ENCODE measurements at regions not wholly inside any gene's neighbourhood (a gene's known extent, or its start where the extent isn't known, plus 50 kb on each side); places are given as distances from the start of the nearest gene placed in this dataset.

DNA sequence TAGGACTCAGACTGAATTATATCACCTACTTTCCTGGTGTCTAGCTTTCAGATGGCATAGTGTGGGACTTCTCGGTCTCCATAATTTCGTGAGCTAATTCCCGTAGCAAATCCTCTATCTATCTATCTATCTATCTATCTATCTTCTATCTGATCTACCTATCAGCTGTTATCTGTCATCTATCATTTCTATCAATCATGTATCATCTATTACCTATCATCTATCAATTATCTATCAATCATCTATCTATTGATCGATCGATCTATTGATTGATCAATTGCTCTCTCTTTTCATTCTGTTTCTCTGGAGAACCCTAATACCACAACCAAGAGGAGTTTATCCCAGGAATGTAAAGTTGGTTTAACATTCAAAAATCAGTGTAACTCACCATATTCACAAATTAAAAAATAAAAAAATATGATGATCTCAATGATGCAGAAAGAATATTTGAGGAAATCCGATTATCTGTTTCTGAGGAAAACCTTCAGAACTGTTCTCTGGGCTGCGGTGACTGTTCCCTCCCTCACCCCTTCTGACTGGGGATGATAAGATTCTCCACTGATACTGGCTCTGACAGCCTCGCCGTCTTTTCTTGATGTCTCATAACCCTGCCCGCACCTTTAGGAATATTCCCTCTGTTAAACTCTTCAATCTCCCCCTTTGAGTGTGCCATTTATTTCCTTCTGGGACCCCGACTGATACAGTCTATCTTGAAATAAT, 147.7 kb downstream of the ACTR3B start:
- no peak overlapping the region for H4K8ac ChIP-seq (ENCODE audit: low read depth in 2 of 2, low read length in 2 of 2)
- H3K9me1 ChIP-seq (ENCODE audit: insufficient read depth, low read length): no peaks in the 10 kb centered on the region
- H3K27me3 ChIP-seq (ENCODE audit: control insufficient read depth, insufficient read depth, low read length): no peaks in the 10 kb centered on the region
- H2AK5ac ChIP-seq (ENCODE audit: low read depth, low read length): no peak overlapping the region
- H3K14ac ChIP-seq (replicated peaks; ENCODE audit: low read depth, low read length): no peak overlapping the region
- no peak overlapping the region for H3K4me3 ChIP-seq (ENCODE audit: insufficient read depth, low read depth, low read length)
- no peaks in the 10 kb centered on the region for H3K36me3 ChIP-seq (ENCODE audit: control insufficient read depth, insufficient read depth, low read length)
- H3K56ac ChIP-seq (ENCODE audit: extremely low read depth, insufficient read depth, low read length): no peak overlapping the region
- BruUV-seq (replicated peaks): no TSS peak
- H2BK20ac ChIP-seq (ENCODE audit: low read depth, low read length): no peak overlapping the region
- H4K5ac ChIP-seq (ENCODE audit: low read depth, low read length): no peak overlapping the region
- no peak overlapping the region for H2AFZ ChIP-seq (replicated peaks; ENCODE audit: low read length, poor library complexity)
- POLR2A ChIA-PET (ENCODE audit: unreplicated experiment): no interaction called here
- TF ChIP-seq POLR2A (IDR thresholded peaks at IDR 0.05; ENCODE audit: low read depth, low read length) (no peak), MAZ (IDR thresholded peaks at IDR 0.05; ENCODE audit: borderline replicate concordance, low read depth, low read length) (no peak), MXI1 (IDR thresholded peaks at IDR 0.05; ENCODE audit: borderline replicate concordance, low read depth, low read length) (no peak), SMC3 (IDR thresholded peaks at IDR 0.05; ENCODE audit: low read depth, low read length) (no peak), BHLHE40 (IDR thresholded peaks at IDR 0.05; ENCODE audit: low read depth, low read length) (no peak), CEBPB (IDR thresholded peaks at IDR 0.05; ENCODE audit: low read depth, low read length) (no peak), RAD21 (IDR thresholded peaks at IDR 0.05; ENCODE audit: low read length) (no peak), RFX5 (IDR thresholded peaks at IDR 0.05; ENCODE audit: low read depth, low read length) (no peak), MAFK (IDR thresholded peaks at IDR 0.05; ENCODE audit: low read depth, low read length) (no peak), ELK1 (IDR thresholded peaks at IDR 0.05; ENCODE audit: borderline replicate concordance, low read depth, low read length) (no peak), CHD1 (IDR thresholded peaks at IDR 0.05; ENCODE audit: low read depth, low read length) (no peak), RCOR1 (IDR thresholded peaks at IDR 0.05; ENCODE audit: insufficient replicate concordance, low read length) (no peak), NFE2L2 (IDR thresholded peaks at IDR 0.05; ENCODE audit: low read depth, low read length) (no peak), FOS (IDR thresholded peaks at IDR 0.05; ENCODE audit: low read depth, low read length) (no peak)
- TF ChIP-seq, protein P1, sequence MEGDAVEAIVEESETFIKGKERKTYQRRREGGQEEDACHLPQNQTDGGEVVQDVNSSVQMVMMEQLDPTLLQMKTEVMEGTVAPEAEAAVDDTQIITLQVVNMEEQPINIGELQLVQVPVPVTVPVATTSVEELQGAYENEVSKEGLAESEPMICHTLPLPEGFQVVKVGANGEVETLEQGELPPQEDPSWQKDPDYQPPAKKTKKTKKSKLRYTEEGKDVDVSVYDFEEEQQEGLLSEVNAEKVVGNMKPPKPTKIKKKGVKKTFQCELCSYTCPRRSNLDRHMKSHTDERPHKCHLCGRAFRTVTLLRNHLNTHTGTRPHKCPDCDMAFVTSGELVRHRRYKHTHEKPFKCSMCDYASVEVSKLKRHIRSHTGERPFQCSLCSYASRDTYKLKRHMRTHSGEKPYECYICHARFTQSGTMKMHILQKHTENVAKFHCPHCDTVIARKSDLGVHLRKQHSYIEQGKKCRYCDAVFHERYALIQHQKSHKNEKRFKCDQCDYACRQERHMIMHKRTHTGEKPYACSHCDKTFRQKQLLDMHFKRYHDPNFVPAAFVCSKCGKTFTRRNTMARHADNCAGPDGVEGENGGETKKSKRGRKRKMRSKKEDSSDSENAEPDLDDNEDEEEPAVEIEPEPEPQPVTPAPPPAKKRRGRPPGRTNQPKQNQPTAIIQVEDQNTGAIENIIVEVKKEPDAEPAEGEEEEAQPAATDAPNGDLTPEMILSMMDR (conservative IDR thresholded peaks at IDR 0.05; ENCODE audit: low read depth, low read length): no peak
- TF ChIP-seq, protein P2, sequence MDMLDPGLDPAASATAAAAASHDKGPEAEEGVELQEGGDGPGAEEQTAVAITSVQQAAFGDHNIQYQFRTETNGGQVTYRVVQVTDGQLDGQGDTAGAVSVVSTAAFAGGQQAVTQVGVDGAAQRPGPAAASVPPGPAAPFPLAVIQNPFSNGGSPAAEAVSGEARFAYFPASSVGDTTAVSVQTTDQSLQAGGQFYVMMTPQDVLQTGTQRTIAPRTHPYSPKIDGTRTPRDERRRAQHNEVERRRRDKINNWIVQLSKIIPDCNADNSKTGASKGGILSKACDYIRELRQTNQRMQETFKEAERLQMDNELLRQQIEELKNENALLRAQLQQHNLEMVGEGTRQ (IDR thresholded peaks at IDR 0.05; ENCODE audit: low read depth, low read length): no peak
- in situ Hi-C loops (cut with MboI; ENCODE audit: low sequenced_read_pairs) (no loop called here), intact Hi-C loops (cut with micrococcal nuclease) (no loop called here), dilution Hi-C loops (cut with HindIII; ENCODE audit: low sequenced_read_pairs, unreplicated experiment) (no loop called here)
- ATAC-seq (ENCODE audit: low read depth) (no peak), DNase-seq (no peak)
- H2BK15ac ChIP-seq (ENCODE audit: low read depth, low read length): no peak overlapping the region
- H3K4me1 ChIP-seq (ENCODE audit: control insufficient read depth, insufficient read depth, low read length): no peaks in the 10 kb centered on the region
- no peak overlapping the region for H2AK9ac ChIP-seq (replicated peaks; ENCODE audit: low read depth, low read length, poor library complexity)
- WGBS, 2 experiments (ENCODE audit: extremely low coverage in 2 of 2, insufficient read length in 1 of 2): 100% methylated on average over 2 of the region's 11 CpGs; no CpG with 5 or more reads in 1 of the 2 experiments
- H3K18ac ChIP-seq (ENCODE audit: low read depth, low read length): no peak overlapping the region
- H3K23ac ChIP-seq (ENCODE audit: low read depth, low read length): no peak overlapping the region
- no peak overlapping the region for H3K4ac ChIP-seq (ENCODE audit: low read depth, low read length)
- H3K9me3 ChIP-seq (ENCODE audit: control insufficient read depth, insufficient read depth, low read length): peaks cover 2% of the 10 kb centered on the region; the same call in 1 of the 2 replicates
- CTCF ChIA-PET: no interaction called here
- H3K9ac ChIP-seq (ENCODE audit: low read depth, low read length): no peak overlapping the region
- H4K91ac ChIP-seq (ENCODE audit: insufficient read depth, low read depth, low read length): no peak overlapping the region
- H3K79me1 ChIP-seq (ENCODE audit: low read depth in 1 of 2, low read length in 2 of 2): no peaks in the 10 kb centered on the region
- H3K27ac ChIP-seq (ENCODE audit: insufficient read depth, low read length): no peak overlapping the region
- no peaks in the 10 kb centered on the region; the same call in 1 of the 2 replicates for H4K20me1 ChIP-seq (ENCODE audit: insufficient read depth, low read length)
- no peak overlapping the region for H2BK120ac ChIP-seq (ENCODE audit: low read depth, low read length)
- no peak overlapping the region for H2BK5ac ChIP-seq (ENCODE audit: low read depth, low read length, poor library complexity, severe bottlenecking)
- H3K4me2 ChIP-seq (ENCODE audit: low read depth, low read length): no peak overlapping the region
